ENCODE measurements at regions not wholly inside any gene's neighbourhood (a gene's known extent, or its start where the extent isn't known, plus 50 kb on each side); places are given as distances from the start of the nearest gene placed in this dataset.
A peak's percentile ranks its signal among the peaks of the same experiment; 100 is the strongest.

GRCh38 chr7:366161-366803 is 76.3 kb downstream of the FOXL3 start:
- Histone ChIP-seq H3K9me3 (no peaks in the 10 kb centered on the region), H3K27me3 (no peaks in the 10 kb centered on the region), H3K27ac (no peak overlapping the region), H3K4me3 (no peak overlapping the region), H3K36me3 (no peaks in the 10 kb centered on the region), H3K4me1 (peaks cover 0 to 17% (median 11%) of the 10 kb centered on the region in 3 donors)
- 74 to 77% methylated on average over 18 of the region's 18 CpGs for WGBS, 2 donors
- ATAC-seq (no peak), DNase-seq (peak in 1 of 6 donors; percentile 6), FAIRE-seq (no peak)
- no peak for TF ChIP-seq CTCF (IDR thresholded peaks at IDR 0.05)
- intact Hi-C loops (cut with DNase I), result loop anchor here in 2 of 3 donors (10.0 kb wide), 2 partner anchors 129 to 139 kb away; no protein-coding TSS in a partner anchor

DNA sequence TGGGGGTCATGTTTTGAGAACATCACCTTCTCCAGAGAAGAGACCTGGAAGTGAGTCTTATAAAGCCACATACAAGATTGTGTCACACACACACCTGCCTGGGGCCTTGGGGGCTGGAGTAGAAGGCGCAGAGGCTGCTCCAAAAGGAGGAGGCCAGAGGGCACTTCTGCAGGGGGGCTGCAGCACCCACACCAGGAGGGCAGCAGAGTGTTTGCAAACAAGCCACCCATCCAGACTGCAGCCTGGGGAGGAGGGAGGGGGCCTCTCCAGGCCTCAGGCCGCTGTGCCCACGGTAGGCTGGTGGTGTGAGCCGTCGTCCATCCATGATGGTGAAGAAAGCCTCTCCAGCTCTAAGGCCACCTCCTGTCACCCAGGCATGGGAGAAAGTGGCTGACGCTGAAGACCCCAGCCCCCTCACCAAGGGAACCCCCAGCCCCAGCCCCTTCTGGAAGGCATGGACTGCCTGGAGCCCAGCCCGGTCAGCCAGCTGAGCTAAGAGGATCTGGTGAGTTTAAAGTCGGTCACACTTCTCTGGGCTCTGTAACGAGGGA is 77.5 kb downstream of the FOXL3 start:
- H3K27ac ChIP-seq, result no peak overlapping the region
- ATAC-seq, result no peak

GRCh38 chr7:368651-369475 is 78.9 kb downstream of the FOXL3 start:
- DNase-seq (peak in 5 of 6 donors; percentile 30 to 88 (median 62)), FAIRE-seq (no peak), ATAC-seq (peak in 2 of 4 donors; percentile 2 to 4)
- Histone ChIP-seq H3K4me3 (peak overlapping the region in 3 of 4 donors; percentile 34 to 48 (median 38)), H3K36me3 (no peaks in the 10 kb centered on the region), H3K27me3 (no peaks in the 10 kb centered on the region), H3K9me3 (no peaks in the 10 kb centered on the region), H3K27ac (peak overlapping the region; percentile 82 to 92 (median 86)), H3K4me1 (peaks cover 12 to 26% (median 18%) of the 10 kb centered on the region in 3 donors)
- WGBS, 2 donors, result 73 to 83% methylated on average over 47 to 51 of the region's 51 CpGs
- TF ChIP-seq CTCF (IDR thresholded peaks at IDR 0.05), result no peak
- intact Hi-C loops (cut with DNase I), result loop anchor here in 2 of 3 donors (10.0 kb wide), 2 partner anchors 126 to 136 kb away; no protein-coding TSS in a partner anchor

More for the DNA sequence above, 77.5 kb downstream of the FOXL3 start:
- no peak for TF ChIP-seq CTCF (IDR thresholded peaks at IDR 0.05)
- 92 to 94% methylated on average over 9 of the region's 9 CpGs for WGBS, 2 donors
- Histone ChIP-seq H3K4me3 (peak overlapping the region in 2 of 4 donors; percentile 38 to 48), H3K4me1 (peaks cover 3 to 16% (median 14%) of the 10 kb centered on the region in 3 donors), H3K27me3 (no peaks in the 10 kb centered on the region), H3K36me3 (no peaks in the 10 kb centered on the region), H3K9me3 (no peaks in the 10 kb centered on the region)
- intact Hi-C loops (cut with DNase I), result loop anchor here in 2 of 3 donors (10.0 kb wide), 2 partner anchors 127 to 137 kb away; no protein-coding TSS in a partner anchor
- FAIRE-seq (no peak), DNase-seq (peak in 3 of 6 donors; percentile 39 to 47 (median 47))

- H3K9me3 ChIP-seq, result no peaks in the 10 kb centered on the region
- H3K36me3 ChIP-seq, result no peaks in the 10 kb centered on the region
- ATAC-seq, result peak; percentile 33 to 57 (median 46)
- 47 to 67% methylated on average over 47 to 57 of the region's 57 CpGs for WGBS, 2 donors
- intact Hi-C loops (cut with DNase I), result loop anchor here in 2 of 3 donors (10.0 kb wide), 2 partner anchors 125 to 135 kb away; no protein-coding TSS in a partner anchor
- peaks cover 12 to 26% (median 23%) of the 10 kb centered on the region in 3 donors for H3K4me1 ChIP-seq
- H3K27me3 ChIP-seq, result no peaks in the 10 kb centered on the region
- no peak for FAIRE-seq
- peak; percentile 60 to 87 (median 70) for DNase-seq
- H3K27ac ChIP-seq, result peak overlapping the region; percentile 82 to 92 (median 86)
- TF ChIP-seq CTCF (IDR thresholded peaks at IDR 0.05), result peak in 3 of 4 donors; percentile 10 to 30 (median 21)
- H3K4me3 ChIP-seq, result peak overlapping the region in 3 of 4 donors; percentile 34 to 48 (median 38)
Measured at GRCh38 chr7:369476-370258, 79.7 kb downstream of the FOXL3 start.
